ENCODE measurements at regions not wholly inside any gene's neighbourhood (a gene's known extent, or its start where the extent isn't known, plus 50 kb on each side); places are given as distances from the start of the nearest gene placed in this dataset.

DNA sequence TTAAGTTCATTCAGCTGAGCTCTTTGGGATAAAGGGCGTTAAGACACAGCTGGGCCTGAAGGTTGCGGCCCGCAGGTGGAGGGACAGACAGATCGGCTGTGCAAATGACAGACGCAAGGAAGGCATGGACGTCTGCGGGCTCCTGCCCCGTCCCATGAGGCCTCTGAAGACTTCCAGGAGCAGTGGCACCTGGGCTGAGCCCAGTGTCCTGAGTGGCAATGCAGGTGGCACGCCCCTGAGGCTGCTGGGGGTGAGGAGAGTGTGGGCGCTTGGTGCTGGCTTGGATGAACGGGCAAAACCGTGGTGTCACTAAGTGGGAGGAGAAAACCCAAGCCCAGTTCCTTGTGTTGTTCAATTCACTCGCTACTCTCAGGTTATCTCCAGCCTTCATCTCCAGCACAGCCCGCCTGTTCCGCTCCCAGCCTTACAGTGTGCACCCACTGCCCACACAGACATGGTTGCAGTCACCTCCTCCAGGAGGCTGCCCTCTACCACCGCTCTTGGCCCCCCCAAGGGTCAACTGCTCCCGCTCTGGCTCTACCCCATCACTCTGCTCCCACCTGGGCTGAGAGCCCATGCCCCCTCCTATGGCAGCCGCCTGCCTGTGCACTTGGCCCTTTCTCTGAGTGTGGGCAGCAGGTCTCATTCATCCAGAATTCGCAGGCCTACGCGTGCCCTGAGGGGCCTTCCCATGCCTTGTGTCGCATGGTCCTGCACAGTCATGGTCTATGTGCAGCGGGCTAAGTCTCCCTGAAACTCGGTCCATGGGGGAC, 50.3 kb downstream of the PTGR3 start:
- peaks cover 0 to 5% (median 0%) of the 10 kb centered on the region in 4 donors for H3K27me3 ChIP-seq
- peak; percentile 90 for DNase-seq (ENCODE audit: extremely low spot score)
- TF ChIP-seq POLR2AphosphoS5 (IDR thresholded peaks at IDR 0.05) (no peak), POLR2A (IDR thresholded peaks at IDR 0.05; ENCODE audit: low read depth) (no peak), EP300 (IDR thresholded peaks at IDR 0.05) (no peak)
- TF ChIP-seq, protein P1, sequence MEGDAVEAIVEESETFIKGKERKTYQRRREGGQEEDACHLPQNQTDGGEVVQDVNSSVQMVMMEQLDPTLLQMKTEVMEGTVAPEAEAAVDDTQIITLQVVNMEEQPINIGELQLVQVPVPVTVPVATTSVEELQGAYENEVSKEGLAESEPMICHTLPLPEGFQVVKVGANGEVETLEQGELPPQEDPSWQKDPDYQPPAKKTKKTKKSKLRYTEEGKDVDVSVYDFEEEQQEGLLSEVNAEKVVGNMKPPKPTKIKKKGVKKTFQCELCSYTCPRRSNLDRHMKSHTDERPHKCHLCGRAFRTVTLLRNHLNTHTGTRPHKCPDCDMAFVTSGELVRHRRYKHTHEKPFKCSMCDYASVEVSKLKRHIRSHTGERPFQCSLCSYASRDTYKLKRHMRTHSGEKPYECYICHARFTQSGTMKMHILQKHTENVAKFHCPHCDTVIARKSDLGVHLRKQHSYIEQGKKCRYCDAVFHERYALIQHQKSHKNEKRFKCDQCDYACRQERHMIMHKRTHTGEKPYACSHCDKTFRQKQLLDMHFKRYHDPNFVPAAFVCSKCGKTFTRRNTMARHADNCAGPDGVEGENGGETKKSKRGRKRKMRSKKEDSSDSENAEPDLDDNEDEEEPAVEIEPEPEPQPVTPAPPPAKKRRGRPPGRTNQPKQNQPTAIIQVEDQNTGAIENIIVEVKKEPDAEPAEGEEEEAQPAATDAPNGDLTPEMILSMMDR (IDR thresholded peaks at IDR 0.05): no peak
- H3K9me3 ChIP-seq: no peaks in the 10 kb centered on the region
- no peak overlapping the region for H3K4me3 ChIP-seq
- H3K36me3 ChIP-seq: no peaks in the 10 kb centered on the region
- H3K4me1 ChIP-seq: peaks cover 9 to 26% (median 20%) of the 10 kb centered on the region in 4 donors
- H3K27ac ChIP-seq (replicated peaks in 1 of 4): no peak overlapping the region
- 96% methylated on average over 20 of the region's 24 CpGs for WGBS
- intact Hi-C loops (cut with DNase I): no loop called here

- Histone ChIP-seq H3K4me1 (peaks cover 9 to 24% (median 16%) of the 10 kb centered on the region in 4 donors), H3K36me3 (no peaks in the 10 kb centered on the region), H3K4me3 (no peak overlapping the region), H3K27me3 (peaks cover 0 to 5% (median 0%) of the 10 kb centered on the region in 4 donors), H3K27ac (replicated peaks in 1 of 4) (no peak overlapping the region), H3K9me3 (no peaks in the 10 kb centered on the region)
- no peak for TF ChIP-seq POLR2AphosphoS5 (IDR thresholded peaks at IDR 0.05)
- TF ChIP-seq EP300 (IDR thresholded peaks at IDR 0.05): no peak
- TF ChIP-seq POLR2A (IDR thresholded peaks at IDR 0.05; ENCODE audit: low read depth): no peak
- TF ChIP-seq, protein P1 (IDR thresholded peaks at IDR 0.05): no peak
- no peak for DNase-seq (ENCODE audit: extremely low spot score)
- WGBS: 94% methylated on average over 11 of the region's 12 CpGs
- intact Hi-C loops (cut with DNase I): no loop called here
Observed at GRCh38 chr18:75157851-75158250, 51.1 kb downstream of the PTGR3 start.

GRCh38 chr18:75157381-75157780, 51.6 kb downstream of the PTGR3 start:
- Histone ChIP-seq H3K27me3 (peaks cover 0 to 5% (median 0%) of the 10 kb centered on the region in 4 donors), H3K4me1 (peaks cover 5 to 19% (median 11%) of the 10 kb centered on the region in 4 donors), H3K9me3 (no peaks in the 10 kb centered on the region), H3K36me3 (no peaks in the 10 kb centered on the region), H3K4me3 (no peak overlapping the region), H3K27ac (replicated peaks in 1 of 4) (no peak overlapping the region)
- intact Hi-C loops (cut with DNase I): no loop called here
- 85% methylated on average over 12 of the region's 12 CpGs for WGBS
- TF ChIP-seq, protein P1 (IDR thresholded peaks at IDR 0.05): no peak
- TF ChIP-seq EP300 (IDR thresholded peaks at IDR 0.05) (no peak), POLR2A (IDR thresholded peaks at IDR 0.05; ENCODE audit: low read depth) (no peak), POLR2AphosphoS5 (IDR thresholded peaks at IDR 0.05) (no peak)
- peak; percentile 82 for DNase-seq (ENCODE audit: extremely low spot score)

DNA sequence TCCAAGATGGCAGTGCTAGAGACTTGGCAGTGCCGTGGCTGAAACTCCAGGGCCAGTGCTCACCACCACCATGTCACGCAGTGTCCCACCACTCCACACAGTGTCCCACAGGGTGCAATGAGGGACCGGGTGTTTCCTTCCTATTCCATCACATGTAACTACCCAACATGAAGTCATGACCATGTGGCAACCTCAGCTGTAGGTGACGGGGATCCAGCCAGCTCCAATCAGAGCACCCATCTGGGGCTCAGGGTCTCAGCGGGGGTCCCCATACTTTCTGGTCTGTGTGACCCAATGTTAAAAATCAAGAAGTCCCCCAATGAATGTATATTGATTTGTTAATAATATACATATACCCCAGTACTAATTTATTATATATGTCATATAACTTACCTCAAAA, 52.1 kb downstream of the PTGR3 start:
- H3K9me3 ChIP-seq: peaks cover 0 to 4% (median 0%) of the 10 kb centered on the region in 4 donors
- DNase-seq (ENCODE audit: extremely low spot score): peak; percentile 55
- no peaks in the 10 kb centered on the region for H3K36me3 ChIP-seq
- no peak overlapping the region for H3K27ac ChIP-seq (replicated peaks in 1 of 4)
- H3K4me3 ChIP-seq: no peak overlapping the region
- 100% methylated on average over 2 of the region's 5 CpGs for WGBS
- intact Hi-C loops (cut with DNase I): no loop called here
- peaks cover 0 to 5% (median 0%) of the 10 kb centered on the region in 4 donors for H3K27me3 ChIP-seq
- peaks cover 0 to 14% (median 6%) of the 10 kb centered on the region in 4 donors for H3K4me1 ChIP-seq
- TF ChIP-seq EP300 (IDR thresholded peaks at IDR 0.05): no peak
- TF ChIP-seq POLR2A (IDR thresholded peaks at IDR 0.05; ENCODE audit: low read depth): no peak
- TF ChIP-seq, protein P1 (IDR thresholded peaks at IDR 0.05): no peak
- TF ChIP-seq POLR2AphosphoS5 (IDR thresholded peaks at IDR 0.05): no peak

All from esophagus muscularis mucosa (tissue), 4 donors.